LNCAP (cell line): ENCODE measurements at regions not wholly inside any gene's neighbourhood (a gene's known extent, or its start where the extent isn't known, plus 50 kb on each side); places are given as distances from the start of the nearest gene placed in this dataset.

Experiments used
- TF ChIP-seq, protein P1 (sequence below): fragments of 450-650 bp; IDR thresholded peaks from 2 replicates; pipeline ENCODE4 v1.5.1; 2017; ENCODE audit warnings: mild to moderate bottlenecking

DNA sequence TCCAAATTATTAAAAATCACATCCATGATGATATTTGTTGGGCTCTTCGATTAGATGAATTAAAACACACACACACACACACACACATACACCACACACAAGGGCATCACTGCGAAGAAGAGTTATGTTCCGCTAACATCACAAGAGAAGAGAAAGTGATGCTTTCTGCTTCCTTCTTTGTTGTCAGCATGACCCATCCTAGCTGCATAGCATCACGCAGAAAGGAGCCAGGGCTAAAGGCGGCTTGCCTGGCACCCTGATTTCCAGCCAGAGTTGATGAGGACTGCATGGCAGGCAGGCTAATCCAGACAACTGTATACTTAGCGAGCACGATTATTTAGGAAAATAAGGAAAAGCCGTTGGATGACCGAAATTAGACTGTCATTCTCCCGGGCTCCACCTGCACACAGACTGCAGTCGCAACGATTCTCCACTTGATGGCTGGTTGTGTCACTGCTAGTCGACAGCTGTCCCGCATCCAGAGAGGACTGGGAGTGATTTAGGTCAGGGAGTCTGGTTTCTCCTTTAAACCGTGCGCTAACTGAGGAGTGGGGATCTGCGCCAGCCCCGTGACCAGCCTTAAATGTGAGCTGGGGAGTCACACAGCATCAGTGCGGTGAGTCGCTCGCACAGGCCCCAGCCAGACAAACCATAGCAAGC lies 70.6 kb upstream of the SOX4 start:
- TF ChIP-seq, protein P1, sequence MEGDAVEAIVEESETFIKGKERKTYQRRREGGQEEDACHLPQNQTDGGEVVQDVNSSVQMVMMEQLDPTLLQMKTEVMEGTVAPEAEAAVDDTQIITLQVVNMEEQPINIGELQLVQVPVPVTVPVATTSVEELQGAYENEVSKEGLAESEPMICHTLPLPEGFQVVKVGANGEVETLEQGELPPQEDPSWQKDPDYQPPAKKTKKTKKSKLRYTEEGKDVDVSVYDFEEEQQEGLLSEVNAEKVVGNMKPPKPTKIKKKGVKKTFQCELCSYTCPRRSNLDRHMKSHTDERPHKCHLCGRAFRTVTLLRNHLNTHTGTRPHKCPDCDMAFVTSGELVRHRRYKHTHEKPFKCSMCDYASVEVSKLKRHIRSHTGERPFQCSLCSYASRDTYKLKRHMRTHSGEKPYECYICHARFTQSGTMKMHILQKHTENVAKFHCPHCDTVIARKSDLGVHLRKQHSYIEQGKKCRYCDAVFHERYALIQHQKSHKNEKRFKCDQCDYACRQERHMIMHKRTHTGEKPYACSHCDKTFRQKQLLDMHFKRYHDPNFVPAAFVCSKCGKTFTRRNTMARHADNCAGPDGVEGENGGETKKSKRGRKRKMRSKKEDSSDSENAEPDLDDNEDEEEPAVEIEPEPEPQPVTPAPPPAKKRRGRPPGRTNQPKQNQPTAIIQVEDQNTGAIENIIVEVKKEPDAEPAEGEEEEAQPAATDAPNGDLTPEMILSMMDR: peak; percentile 14; the same call in 1 of the 2 replicates

- TF ChIP-seq, protein P1: no peak
Measured at GRCh38 chr6:21523652-21524051, 69.9 kb upstream of the SOX4 start.

- TF ChIP-seq, protein P1: no peak
Measured at GRCh38 chr6:21524201-21524600, 69.3 kb upstream of the SOX4 start.

GRCh38 chr6:21526974-21527373 lies 66.6 kb upstream of the SOX4 start:
- TF ChIP-seq, protein P1: no peak

DNA sequence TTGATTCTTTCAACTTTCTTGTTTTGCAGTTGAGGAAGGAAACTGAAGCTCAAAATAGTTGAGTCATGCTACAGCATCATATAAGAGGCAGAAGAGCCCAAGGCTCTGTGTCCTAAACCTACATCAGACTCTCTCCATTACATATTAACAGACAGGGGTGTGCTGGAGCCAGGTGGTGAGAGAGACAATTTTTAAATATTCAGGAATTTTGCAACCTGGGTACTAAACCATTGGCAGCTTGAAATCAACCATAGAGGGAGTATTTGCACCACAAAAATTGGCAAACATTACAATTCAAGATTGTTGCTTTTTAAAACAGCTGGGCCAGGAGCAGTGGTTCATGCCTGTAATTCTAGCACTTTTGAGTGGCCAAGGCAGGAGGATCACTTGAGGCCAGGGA lies 65.8 kb upstream of the SOX4 start:
- TF ChIP-seq, protein P1: no peak

GRCh38 chr6:21529431-21529830 lies 64.1 kb upstream of the SOX4 start:
- TF ChIP-seq, protein P1: no peak

DNA sequence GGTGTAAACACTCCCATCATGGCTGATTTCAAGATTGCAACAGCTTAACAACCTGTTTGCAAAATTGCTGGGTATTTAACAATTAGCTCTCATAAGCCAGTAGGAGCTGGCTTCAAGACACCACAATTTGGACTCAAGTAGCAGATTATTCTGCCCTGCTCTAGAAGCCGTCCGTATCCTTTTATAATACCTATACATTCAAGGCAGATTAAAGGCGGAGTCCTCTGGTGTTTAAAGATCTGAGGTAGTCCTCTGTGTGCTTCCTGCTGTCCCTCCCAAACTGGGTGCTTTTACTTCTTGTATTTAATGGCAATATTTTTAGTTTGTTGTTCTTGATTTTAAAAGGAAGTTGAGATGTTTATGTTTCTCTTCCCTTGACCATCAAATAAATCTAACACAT lies 62.2 kb upstream of the SOX4 start:
- TF ChIP-seq, protein P1: no peak

DNA sequence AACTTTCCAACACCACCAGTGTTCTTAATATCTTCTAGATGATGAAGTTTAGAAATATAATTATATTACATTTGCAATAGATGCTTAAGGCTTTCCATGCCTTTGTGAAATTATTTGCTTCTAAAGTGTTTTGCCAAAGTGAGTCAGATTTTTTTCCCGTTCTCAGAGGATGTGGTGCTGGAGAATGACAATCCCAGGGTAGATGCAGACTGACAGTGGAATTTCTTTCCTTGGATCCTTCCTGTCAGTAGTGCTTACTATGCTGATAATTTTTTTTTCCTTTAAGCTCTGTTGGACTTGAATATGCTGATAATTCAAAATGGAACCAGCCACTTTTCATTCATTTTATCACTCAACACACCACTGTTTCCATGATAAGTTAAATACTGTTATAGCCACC lies 59.9 kb upstream of the SOX4 start:
- TF ChIP-seq, protein P1: no peak
